ENCODE measurements at regions not wholly inside any gene's neighbourhood (a gene's known extent, or its start where the extent isn't known, plus 50 kb on each side); places are given as distances from the start of the nearest gene placed in this dataset.

DNA sequence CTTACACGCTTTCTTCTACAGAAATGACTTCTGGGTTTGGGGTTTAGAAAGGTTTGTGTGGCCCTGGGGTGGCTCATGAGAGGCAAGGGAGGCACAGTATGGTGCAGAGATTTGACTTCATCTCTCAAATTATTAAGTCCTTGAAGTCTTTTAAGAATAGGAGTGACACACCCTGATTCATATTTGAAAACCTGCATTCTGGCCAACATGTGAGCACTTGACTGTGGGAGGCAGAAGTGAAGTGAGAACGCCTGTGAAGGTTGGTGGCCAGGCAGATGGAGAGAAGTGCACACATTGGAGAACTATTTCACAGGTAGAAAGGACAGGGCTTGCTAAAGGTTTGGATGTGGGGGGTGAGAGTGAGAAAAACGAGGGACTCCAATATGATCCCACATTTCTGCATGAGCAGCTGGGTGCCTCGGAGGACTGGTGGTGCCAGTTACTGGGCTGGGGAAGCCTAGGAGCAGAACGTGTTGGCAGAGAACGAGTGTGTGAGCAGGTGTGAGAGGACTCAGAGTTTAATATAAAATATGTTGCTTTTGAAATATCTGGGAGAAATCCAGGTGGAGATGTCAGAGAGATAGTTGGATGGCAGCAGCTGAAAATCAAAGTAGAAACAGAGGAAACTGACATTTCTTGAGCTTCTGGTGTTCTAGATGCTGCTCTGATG, 240.0 kb upstream of the ADAMTSL1 start:
- no peaks in the 10 kb centered on the region for H3K79me2 ChIP-seq (ENCODE audit: control insufficient read depth, insufficient read depth, low read length)
- ChIA-PET CTCF (ENCODE audit: low intra/inter-chr PET ratio) (no interaction called here), POLR2A (no interaction called here)
- H4K20me1 ChIP-seq (replicated peaks; ENCODE audit: control insufficient read depth, insufficient read depth, low read length), result no peaks in the 10 kb centered on the region
- no peaks in the 10 kb centered on the region for H3K27me3 ChIP-seq (ENCODE audit: control insufficient read depth in 2 of 2, insufficient read depth in 2 of 2, low read length in 2 of 2)
- no peaks in the 10 kb centered on the region for H3K36me3 ChIP-seq (ENCODE audit: control insufficient read depth, insufficient read depth, low read length)
- H3K9me3 ChIP-seq (replicated peaks; ENCODE audit: control insufficient read depth, insufficient read depth, low read depth, low read length), result no peaks in the 10 kb centered on the region
- 1% methylated on average over 6 of the region's 6 CpGs for WGBS (ENCODE audit: insufficient coverage, low coverage, missing lambda C conversion rate)
- intact Hi-C loops (cut with micrococcal nuclease) (no loop called here), in situ Hi-C loops (cut with MboI) (no loop called here)
- no peak overlapping the region for H2AFZ ChIP-seq (ENCODE audit: low read depth, low read length)
- H3K4me2 ChIP-seq (ENCODE audit: insufficient read depth, low read length), result no peak overlapping the region
- DNase-seq (ENCODE audit: extremely low read depth in 1 of 4, low spot score in 3 of 4) (no peak), ATAC-seq (no peak), FAIRE-seq (no peak)
- TF ChIP-seq, protein P1, sequence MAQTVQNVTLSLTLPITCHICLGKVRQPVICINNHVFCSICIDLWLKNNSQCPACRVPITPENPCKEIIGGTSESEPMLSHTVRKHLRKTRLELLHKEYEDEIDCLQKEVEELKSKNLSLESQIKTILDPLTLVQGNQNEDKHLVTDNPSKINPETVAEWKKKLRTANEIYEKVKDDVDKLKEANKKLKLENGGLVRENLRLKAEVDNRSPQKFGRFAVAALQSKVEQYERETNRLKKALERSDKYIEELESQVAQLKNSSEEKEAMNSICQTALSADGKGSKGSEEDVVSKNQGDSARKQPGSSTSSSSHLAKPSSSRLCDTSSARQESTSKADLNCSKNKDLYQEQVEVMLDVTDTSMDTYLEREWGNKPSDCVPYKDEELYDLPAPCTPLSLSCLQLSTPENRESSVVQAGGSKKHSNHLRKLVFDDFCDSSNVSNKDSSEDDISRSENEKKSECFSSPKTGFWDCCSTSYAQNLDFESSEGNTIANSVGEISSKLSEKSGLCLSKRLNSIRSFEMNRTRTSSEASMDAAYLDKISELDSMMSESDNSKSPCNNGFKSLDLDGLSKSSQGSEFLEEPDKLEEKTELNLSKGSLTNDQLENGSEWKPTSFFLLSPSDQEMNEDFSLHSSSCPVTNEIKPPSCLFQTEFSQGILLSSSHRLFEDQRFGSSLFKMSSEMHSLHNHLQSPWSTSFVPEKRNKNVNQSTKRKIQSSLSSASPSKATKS (CRISPR knock-in tag; IDR thresholded peaks at IDR 0.05), result no peak
- TF ChIP-seq PHTF2 (CRISPR knock-in tag; IDR thresholded peaks at IDR 0.05) (no peak), ZNF407 (IDR thresholded peaks at IDR 0.05; ENCODE audit: low read depth) (no peak), MIER1 (IDR thresholded peaks at IDR 0.05; ENCODE audit: low read depth) (no peak), POU5F1 (IDR thresholded peaks at IDR 0.05; ENCODE audit: borderline replicate concordance, low read depth, low read length, partially characterized antibody) (no peak)
- TF ChIP-seq, protein P2, sequence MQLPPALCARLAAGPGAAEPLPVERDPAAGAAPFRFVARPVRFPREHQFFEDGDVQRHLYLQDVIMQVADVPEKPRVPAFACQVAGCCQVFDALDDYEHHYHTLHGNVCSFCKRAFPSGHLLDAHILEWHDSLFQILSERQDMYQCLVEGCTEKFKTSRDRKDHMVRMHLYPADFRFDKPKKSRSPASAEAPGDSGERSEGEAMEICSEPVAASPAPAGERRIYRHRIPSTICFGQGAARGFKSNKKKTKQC (CRISPR knock-in tag; IDR thresholded peaks at IDR 0.05), result no peak
- H3K9me1 ChIP-seq (ENCODE audit: control insufficient read depth, insufficient read depth, low read length), result no peaks in the 10 kb centered on the region
- no TSS peak for BruUV-seq (replicated peaks)
- H3K4me3 ChIP-seq, result no peak overlapping the region
- no peak overlapping the region for H3K9ac ChIP-seq (ENCODE audit: insufficient read depth in 1 of 2, low read depth in 2 of 2, low read length in 2 of 2)
- no peaks in the 10 kb centered on the region for H3K4me1 ChIP-seq (replicated peaks in 1 of 2; ENCODE audit: control insufficient read depth in 2 of 2, insufficient read depth in 2 of 2, low read length in 2 of 2)
- H3K27ac ChIP-seq (ENCODE audit: extremely low read depth, low read depth, low read length), result no peak overlapping the region

Measured in K562 (cell line).